ENCODE measurements at regions not wholly inside any gene's neighbourhood (a gene's known extent, or its start where the extent isn't known, plus 50 kb on each side); places are given as distances from the start of the nearest gene placed in this dataset.

DNA sequence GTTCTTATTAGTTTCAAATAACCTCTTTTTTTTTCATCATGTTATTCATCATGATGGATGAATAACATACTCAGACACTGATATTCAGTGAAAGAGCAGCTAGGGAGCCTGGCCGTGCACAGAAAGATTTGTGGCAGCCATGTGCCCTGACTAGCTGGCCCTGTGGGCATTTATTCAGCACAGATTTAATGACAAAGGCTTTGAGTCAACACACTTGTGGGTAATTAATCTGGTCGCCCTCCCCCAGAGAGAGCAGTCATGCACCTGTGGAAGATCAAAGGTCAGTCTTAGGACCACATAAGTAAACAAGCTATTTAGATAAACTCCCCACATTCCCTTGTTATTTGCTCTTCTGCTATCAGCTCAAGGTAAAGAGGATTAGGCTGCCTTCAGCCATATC lies 153.2 kb upstream of the HMCN1 start:
- TF ChIP-seq, protein P1, sequence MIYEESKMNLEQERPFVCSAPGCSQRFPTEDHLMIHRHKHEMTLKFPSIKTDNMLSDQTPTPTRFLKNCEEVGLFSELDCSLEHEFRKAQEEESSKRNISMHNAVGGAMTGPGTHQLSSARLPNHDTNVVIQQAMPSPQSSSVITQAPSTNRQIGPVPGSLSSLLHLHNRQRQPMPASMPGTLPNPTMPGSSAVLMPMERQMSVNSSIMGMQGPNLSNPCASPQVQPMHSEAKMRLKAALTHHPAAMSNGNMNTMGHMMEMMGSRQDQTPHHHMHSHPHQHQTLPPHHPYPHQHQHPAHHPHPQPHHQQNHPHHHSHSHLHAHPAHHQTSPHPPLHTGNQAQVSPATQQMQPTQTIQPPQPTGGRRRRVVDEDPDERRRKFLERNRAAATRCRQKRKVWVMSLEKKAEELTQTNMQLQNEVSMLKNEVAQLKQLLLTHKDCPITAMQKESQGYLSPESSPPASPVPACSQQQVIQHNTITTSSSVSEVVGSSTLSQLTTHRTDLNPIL (CRISPR knock-in tag; IDR thresholded peaks at IDR 0.05; ENCODE audit: low read depth) = no peak
- no peak for ATAC-seq

DNA sequence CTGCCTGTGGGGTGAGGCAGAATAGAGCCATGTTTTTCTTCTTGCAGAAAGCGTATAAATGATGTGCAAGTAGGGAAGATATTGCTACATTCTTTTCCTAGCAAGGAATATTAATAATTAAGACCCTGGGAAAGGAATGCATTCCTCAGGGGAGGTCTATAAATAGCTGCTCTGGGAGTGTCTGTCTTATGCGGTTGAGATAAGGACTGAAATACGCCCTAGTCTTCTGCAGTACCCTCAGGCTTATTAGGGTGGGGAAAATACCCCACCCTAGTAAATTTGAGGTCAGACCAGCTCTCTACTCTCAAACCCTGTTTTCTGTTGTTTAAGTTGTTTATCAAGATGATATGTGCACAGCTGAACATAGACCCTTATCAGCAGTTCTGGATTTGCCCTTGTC lies 155.9 kb upstream of the HMCN1 start:
- TF ChIP-seq, protein P1 (CRISPR knock-in tag; IDR thresholded peaks at IDR 0.05; ENCODE audit: low read depth) = no peak
- TF ChIP-seq ZFP30 (CRISPR knock-in tag; IDR thresholded peaks at IDR 0.05) (no peak), OSR1 (CRISPR knock-in tag; IDR thresholded peaks at IDR 0.05) (no peak), SNAI2 (CRISPR knock-in tag; IDR thresholded peaks at IDR 0.05) (no peak), ARNTL (CRISPR knock-in tag; IDR thresholded peaks at IDR 0.05; ENCODE audit: borderline replicate concordance, low read depth) (no peak), BACH2 (CRISPR knock-in tag; IDR thresholded peaks at IDR 0.05; ENCODE audit: borderline replicate concordance) (no peak), ZFP3 (CRISPR knock-in tag; IDR thresholded peaks at IDR 0.05) (no peak), ZNF8 (CRISPR knock-in tag; IDR thresholded peaks at IDR 0.05) (no peak), TCF4 (CRISPR knock-in tag; IDR thresholded peaks at IDR 0.05; ENCODE audit: borderline replicate concordance) (no peak)
- TF ChIP-seq, protein P2, sequence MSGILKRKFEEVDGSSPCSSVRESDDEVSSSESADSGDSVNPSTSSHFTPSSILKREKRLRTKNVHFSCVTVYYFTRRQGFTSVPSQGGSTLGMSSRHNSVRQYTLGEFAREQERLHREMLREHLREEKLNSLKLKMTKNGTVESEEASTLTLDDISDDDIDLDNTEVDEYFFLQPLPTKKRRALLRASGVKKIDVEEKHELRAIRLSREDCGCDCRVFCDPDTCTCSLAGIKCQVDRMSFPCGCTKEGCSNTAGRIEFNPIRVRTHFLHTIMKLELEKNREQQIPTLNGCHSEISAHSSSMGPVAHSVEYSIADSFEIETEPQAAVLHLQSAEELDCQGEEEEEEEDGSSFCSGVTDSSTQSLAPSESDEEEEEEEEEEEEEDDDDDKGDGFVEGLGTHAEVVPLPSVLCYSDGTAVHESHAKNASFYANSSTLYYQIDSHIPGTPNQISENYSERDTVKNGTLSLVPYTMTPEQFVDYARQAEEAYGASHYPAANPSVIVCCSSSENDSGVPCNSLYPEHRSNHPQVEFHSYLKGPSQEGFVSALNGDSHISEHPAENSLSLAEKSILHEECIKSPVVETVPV (CRISPR knock-in tag; IDR thresholded peaks at IDR 0.05) = no peak
- TF ChIP-seq, protein P3, sequence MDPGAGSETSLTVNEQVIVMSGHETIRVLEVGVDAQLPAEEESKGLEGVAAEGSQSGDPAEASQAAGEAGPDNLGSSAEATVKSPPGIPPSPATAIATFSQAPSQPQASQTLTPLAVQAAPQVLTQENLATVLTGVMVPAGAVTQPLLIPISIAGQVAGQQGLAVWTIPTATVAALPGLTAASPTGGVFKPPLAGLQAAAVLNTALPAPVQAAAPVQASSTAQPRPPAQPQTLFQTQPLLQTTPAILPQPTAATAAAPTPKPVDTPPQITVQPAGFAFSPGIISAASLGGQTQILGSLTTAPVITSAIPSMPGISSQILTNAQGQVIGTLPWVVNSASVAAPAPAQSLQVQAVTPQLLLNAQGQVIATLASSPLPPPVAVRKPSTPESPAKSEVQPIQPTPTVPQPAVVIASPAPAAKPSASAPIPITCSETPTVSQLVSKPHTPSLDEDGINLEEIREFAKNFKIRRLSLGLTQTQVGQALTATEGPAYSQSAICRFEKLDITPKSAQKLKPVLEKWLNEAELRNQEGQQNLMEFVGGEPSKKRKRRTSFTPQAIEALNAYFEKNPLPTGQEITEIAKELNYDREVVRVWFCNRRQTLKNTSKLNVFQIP (CRISPR knock-in tag; IDR thresholded peaks at IDR 0.05; ENCODE audit: borderline replicate concordance, low read depth) = no peak
- ATAC-seq = no peak

DNA sequence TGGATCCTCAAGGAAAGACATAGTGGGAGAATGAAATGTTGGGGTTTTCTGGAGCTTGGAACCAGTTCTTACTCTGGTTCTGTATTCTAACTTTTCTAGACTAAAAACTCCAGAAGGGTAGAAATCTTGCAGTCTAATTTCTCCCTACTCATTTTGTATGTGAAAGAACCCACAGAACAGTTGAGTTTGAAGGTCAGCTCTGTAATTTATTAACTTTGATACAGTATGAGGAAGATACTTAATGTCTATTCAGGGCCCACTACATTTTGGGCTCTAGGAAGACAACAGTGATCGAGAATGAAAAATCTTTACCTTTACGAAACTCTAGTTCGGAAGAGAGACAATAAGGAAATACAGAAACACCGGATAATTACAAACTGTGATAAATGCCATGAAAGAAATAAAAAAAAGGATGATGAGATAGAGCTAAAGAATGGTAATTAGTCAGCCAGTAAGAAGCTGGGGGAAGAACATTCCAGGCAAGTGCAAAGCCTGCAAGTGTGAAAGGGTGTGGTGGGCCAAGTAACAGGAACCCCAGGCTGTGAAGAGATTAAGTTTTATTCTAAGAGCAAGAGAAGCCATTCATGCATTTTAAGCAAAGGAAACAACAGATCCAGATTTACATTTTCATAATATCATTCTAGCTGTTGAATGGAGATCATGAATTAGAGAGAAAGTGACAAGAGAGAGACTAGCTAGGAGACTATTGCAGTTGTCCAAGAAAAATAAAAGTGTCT lies 159.9 kb upstream of the HMCN1 start:
- no peak for ATAC-seq
- TF ChIP-seq, protein P2 (CRISPR knock-in tag; IDR thresholded peaks at IDR 0.05) = no peak
- TF ChIP-seq ISL1 (CRISPR knock-in tag; IDR thresholded peaks at IDR 0.05) = no peak
- TF ChIP-seq ARNTL (CRISPR knock-in tag; IDR thresholded peaks at IDR 0.05; ENCODE audit: borderline replicate concordance, low read depth) = no peak
- TF ChIP-seq, protein P4, sequence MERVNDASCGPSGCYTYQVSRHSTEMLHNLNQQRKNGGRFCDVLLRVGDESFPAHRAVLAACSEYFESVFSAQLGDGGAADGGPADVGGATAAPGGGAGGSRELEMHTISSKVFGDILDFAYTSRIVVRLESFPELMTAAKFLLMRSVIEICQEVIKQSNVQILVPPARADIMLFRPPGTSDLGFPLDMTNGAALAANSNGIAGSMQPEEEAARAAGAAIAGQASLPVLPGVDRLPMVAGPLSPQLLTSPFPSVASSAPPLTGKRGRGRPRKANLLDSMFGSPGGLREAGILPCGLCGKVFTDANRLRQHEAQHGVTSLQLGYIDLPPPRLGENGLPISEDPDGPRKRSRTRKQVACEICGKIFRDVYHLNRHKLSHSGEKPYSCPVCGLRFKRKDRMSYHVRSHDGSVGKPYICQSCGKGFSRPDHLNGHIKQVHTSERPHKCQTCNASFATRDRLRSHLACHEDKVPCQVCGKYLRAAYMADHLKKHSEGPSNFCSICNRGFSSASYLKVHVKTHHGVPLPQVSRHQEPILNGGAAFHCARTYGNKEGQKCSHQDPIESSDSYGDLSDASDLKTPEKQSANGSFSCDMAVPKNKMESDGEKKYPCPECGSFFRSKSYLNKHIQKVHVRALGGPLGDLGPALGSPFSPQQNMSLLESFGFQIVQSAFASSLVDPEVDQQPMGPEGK (CRISPR knock-in tag; IDR thresholded peaks at IDR 0.05; ENCODE audit: borderline replicate concordance) = no peak
- no peak for TF ChIP-seq BACH2 (CRISPR knock-in tag; IDR thresholded peaks at IDR 0.05; ENCODE audit: borderline replicate concordance)
- TF ChIP-seq PPARA (CRISPR knock-in tag; IDR thresholded peaks at IDR 0.05; ENCODE audit: borderline replicate concordance) = no peak
- TF ChIP-seq, protein P1 (CRISPR knock-in tag; IDR thresholded peaks at IDR 0.05; ENCODE audit: low read depth) = no peak
- no peak for TF ChIP-seq TCF4 (CRISPR knock-in tag; IDR thresholded peaks at IDR 0.05; ENCODE audit: borderline replicate concordance)
- TF ChIP-seq RARB (CRISPR knock-in tag; IDR thresholded peaks at IDR 0.05) = no peak
- TF ChIP-seq ZNF70 (CRISPR knock-in tag; IDR thresholded peaks at IDR 0.05) = no peak

All from SK-N-SH treated with all-trans-retinoic acid at 6 μM for 48 hours (cell line).